AG04449 (cell line): ENCODE measurements at regions not wholly inside any gene's neighbourhood (a gene's known extent, or its start where the extent isn't known, plus 50 kb on each side); places are given as distances from the start of the nearest gene placed in this dataset.
"Not testable (repeated sequence)": the region's sequence is repeated elsewhere in the genome, so short reads cannot be mapped to it uniquely, and the experiment has no call there.

ENCODE experiments used
- CTCF ChIA-PET: fragments of 350-600 bp; formaldehyde crosslinking; extraction: SDS; loops from one replicate; lab custom pipeline; 2021; ENCODE audit warnings: antibody characterized with exemption; lab: Yijun Ruan, JAX
- POLR2A ChIA-PET: fragments of 400-600, 350-600 bp; formaldehyde crosslinking; extraction: SDS; loops from one replicate; lab custom pipeline; 2020; ENCODE audit warnings: antibody characterized with exemption, inconsistent platforms; lab: Yijun Ruan, JAX
- DNase-seq: peaks from one replicate; pipeline ENCODE4 v3.0.0-alpha.2; 2010; ENCODE audit warnings: low read depth, low spot score
- H3K4me3 ChIP-seq: 2 replicates; pipeline ENCODE4 v1.5.1; 2011; ENCODE audit warnings: low read depth, mild to moderate bottlenecking, control low read depth, low read length
- TF ChIP-seq, protein P1 (sequence below): IDR thresholded peaks from one replicate; pipeline ENCODE4 v1.5.1; 2011; ENCODE audit warnings: mild to moderate bottlenecking, moderate library complexity, low read length, control low read depth, inconsistent platforms; ENCODE audit not compliant: insufficient read depth; ENCODE audit errors: missing control alignments

DNA sequence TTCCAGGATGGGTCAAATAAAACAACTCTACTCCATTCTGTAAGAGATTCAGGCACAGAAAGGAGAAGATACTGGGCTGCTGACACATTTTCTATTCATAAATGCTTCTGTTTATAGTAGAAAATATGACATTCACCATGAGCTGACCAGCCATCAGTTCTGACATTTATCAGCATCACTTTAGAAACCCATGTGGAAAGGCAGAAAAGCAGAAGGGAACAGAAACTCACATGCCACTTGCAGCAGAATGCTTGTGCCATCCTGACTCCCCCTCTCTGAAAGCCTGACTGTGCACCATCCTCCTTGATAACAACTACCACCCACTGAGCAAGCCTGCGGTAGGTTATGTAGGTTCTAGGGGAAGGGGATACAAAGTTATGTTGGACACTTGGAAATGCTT lies 527.7 kb downstream of the TTLL7 start:
- H3K4me3 ChIP-seq, POLR2A ChIA-PET, CTCF ChIA-PET, DNase-seq: not testable (repeated sequence)

DNA sequence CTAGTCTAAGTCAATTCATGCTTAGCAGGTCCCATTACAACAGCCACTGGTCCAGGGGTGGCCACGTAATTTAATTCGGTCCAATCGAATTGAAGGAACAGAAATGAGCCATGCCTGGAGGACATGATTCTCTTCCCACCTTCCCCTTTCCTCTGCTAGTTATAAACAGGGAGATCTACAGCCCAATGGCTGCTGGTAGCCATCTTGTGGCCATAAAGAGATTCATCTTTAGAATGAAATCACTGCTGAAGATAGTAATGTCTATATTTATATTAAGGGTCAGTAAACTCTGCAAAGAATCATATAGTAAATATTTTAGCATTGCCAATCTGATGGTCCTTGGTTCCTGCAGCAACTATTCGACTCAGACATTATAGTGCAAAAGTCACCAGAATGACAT lies 530.6 kb downstream of the TTLL7 start:
- DNase-seq, H3K4me3 ChIP-seq, CTCF ChIA-PET, POLR2A ChIA-PET: not testable (repeated sequence)

DNA sequence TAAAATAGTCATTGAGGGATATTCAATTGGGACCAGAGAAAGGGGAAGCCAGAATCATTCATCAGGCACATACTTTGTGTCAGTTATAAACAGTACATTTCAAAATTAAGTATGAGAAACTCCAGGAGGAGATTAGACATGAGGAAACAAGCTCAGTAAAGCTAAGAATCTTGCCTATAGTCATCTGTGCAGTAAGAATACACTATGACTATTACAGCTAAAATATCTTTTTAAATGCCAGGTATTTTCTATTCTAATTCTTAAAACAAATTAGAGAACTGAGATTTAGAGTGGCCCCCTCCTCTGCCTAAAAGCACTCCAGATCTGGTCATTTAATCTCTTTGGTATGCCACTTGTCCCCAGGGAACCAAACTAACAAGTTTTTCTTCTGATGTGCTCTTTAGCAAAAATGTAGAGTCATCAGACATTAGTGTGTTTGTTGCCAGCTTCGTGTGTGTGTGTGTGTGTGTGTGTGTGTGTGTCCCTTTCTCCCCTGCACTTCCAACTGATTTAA lies 541.1 kb downstream of the TTLL7 start:
- POLR2A ChIA-PET, H3K4me3 ChIP-seq, CTCF ChIA-PET, DNase-seq: not testable (repeated sequence)

DNA sequence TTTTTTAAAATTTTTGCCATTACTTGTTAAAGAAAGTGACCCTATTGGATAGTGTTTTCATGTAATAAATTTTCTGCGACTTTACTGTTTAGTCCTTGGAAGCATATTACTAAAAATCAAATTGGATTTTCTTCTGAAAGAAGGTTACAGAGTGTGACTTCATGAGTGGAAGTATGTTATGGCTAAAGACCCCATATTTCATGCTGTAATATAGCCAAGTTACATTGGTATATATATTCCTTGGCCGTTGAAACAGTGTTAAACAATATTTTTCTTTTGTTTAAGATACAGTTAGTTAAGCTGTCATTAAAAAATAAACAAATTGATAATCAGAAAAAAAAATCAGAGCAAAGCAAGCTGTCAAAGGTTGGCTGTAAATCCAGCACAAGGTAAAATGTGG lies 541.7 kb downstream of the TTLL7 start:
- DNase-seq, H3K4me3 ChIP-seq, CTCF ChIA-PET, POLR2A ChIA-PET: not testable (repeated sequence)

DNA sequence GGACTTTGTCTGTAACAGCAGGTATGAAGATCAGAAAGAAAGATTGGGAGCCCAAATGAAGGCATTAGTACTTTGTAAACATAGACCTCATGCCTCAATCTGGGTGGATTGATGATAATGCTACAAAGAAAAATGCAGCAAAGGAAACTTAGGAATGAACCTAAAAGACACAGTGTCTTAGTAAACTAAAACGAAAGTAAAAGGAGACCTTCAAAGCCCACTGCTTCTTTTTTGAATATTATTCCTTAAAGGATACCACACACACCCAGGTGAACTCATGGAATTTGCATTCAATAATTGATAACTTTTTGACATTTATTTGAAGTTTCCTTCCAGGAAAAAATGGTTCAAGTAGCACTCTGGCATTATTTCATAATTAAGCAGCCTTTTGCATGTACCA lies 543.2 kb downstream of the TTLL7 start:
- CTCF ChIA-PET, DNase-seq, POLR2A ChIA-PET, H3K4me3 ChIP-seq: not testable (repeated sequence)

DNA sequence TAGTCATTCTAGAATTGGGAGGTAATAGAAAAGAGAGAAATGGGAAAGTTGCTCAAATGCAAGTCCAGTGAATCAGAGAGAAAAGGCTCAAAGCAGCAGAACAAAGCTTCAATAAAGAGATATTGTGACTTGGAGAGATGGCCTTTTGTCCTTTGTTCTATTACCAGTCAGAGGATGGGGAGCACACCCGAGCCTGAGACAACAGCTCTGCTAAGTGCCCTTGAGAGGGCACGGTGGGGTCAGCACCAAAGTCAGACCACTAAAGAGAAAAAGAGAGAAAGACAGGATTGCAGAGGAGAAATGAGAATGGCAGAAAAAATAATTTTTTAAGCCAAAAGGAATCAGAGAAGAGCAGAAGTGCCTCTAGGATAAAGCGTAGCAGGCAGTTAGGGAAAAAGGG lies 553.1 kb downstream of the TTLL7 start:
- H3K4me3 ChIP-seq, POLR2A ChIA-PET: not testable (repeated sequence)

DNA sequence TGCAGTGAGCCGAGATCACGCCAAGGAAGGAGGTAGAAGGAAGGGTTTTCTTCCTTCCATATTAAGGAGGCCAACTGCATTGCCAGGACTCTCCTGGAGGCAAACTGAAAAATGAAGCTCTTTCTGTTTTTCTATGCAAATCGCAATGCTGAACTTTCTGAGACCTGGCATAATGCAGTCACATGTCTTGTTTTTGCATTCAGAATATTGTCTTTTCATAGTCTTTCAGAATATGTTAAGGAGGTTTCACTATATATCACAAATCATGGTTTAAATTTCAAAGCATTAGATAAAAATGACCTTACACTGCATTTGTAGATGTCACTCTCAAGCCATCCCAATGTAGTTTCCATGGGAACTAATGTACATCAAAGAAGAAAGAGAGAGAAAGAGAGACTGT lies 556.5 kb downstream of the TTLL7 start:
- POLR2A ChIA-PET, DNase-seq, CTCF ChIA-PET, H3K4me3 ChIP-seq: not testable (repeated sequence)

More for the DNA sequence above, 553.1 kb downstream of the TTLL7 start:
- CTCF ChIA-PET, DNase-seq: not testable (repeated sequence)

DNA sequence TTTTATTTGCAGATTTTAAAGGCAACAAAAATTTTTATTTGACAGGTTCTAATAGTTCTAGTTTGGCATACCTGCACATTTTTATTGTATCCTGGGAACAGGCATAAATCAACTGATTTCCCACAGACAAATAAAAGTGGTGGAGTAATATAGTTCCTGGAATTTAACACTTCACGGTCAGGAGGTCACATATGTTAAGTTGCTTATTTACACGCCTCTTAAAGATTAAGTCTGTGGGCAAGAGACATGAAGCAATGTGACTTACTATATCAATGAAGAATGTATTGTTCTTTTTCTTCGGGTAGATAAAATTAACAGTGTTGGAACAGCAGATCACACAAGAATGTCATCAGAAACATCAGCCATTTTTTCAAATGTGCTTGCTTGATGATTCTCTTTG lies 558.3 kb downstream of the TTLL7 start:
- CTCF ChIA-PET, H3K4me3 ChIP-seq, DNase-seq, POLR2A ChIA-PET: not testable (repeated sequence)

DNA sequence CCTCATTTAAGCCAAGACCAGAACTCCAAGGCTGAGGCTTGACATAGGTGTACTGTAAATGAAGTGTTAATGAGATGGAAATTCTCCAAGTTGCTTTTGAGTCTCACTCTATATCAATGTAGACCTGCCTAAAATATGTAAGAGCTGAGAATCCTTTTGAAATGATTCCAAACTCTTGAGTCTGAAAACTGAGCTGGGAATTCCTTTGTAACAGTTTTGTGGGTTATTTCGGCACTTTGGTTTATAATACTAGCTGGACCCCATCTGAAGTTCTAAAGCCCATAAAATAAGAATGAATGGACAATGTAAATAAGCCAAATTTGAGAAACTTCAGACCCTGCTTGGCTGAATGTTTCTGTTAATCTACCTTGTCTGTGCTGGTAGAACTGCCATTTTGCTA lies 558.9 kb downstream of the TTLL7 start:
- CTCF ChIA-PET, H3K4me3 ChIP-seq, POLR2A ChIA-PET, DNase-seq: not testable (repeated sequence)

DNA sequence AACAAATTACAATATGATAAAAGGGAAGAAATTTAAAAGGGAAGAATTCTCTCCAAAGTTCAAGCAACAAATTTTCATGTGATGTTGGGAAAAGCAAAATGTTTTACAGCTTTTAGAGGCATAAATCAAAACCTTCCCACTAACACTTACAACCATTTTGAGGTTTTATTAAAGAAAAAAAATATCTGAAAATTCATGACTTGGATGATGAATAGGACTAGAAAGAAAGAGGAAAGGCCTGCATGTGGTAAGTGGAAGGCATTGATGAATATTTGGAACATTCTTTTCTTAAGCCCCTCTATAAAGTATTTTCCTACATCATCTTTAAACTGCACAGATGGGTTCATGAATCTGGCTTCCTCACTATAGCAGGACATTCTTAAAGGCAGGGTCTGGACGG lies 560.6 kb downstream of the TTLL7 start:
- H3K4me3 ChIP-seq, CTCF ChIA-PET, POLR2A ChIA-PET, DNase-seq: not testable (repeated sequence)

DNA sequence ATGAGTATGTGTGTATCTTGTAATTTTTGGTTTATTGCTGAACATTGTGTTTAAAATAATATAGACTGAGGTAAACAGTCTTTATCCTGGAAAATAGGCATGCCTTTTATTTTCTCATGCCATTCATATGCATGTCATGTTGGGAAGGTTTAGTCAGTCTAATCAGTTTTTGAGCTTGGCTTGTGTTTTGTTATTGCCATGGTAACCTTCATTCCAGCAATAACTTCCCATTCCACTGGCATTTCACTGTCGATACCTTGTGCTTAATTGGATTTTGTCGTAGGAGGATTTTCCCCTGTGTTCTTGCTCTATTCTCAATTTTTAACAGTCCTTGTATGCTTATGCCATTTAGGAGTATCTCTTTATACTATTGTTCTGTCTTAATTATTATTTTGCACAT lies 563.6 kb downstream of the TTLL7 start:
- POLR2A ChIA-PET, CTCF ChIA-PET, DNase-seq, H3K4me3 ChIP-seq: not testable (repeated sequence)

DNA sequence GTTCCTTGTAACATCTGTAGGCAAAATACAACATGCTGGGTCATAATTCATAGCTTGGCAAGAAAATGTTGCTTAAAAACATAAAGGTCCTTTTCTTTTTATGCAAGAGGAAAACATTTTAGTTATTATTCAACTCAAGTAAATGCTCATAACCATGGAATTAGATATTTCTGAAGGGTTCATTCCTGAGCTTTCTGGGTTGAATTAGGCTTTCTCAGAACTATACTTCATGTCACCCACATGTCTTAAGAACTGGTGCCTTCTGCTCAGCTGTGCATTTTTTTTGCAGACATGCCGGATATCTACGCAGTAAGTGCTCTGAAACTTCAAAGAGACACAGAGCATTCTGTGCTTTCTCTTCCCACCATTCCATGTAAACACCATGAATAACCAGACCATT lies 571.4 kb downstream of the TTLL7 start:
- POLR2A ChIA-PET, H3K4me3 ChIP-seq, CTCF ChIA-PET, DNase-seq: not testable (repeated sequence)

DNA sequence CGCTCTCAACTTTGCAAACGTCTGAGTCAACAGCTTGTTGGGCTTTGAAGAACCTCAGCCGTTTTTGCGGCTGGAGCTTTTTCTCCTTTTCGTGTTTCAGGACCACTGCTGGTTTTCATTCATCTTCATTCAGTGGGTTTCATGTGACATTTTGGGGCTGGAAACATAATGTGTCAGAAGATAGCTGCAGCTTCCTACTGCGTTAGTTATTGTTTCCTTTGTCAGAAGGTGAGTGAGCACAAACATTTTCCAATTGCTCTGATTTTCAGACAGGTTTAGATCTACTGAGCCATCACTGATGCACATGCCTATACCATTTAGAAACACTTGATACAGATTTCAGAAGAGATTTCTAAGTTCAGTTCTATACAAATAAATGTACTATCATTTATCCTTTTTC lies 575.5 kb downstream of the TTLL7 start:
- H3K4me3 ChIP-seq, CTCF ChIA-PET, POLR2A ChIA-PET, DNase-seq: not testable (repeated sequence)

DNA sequence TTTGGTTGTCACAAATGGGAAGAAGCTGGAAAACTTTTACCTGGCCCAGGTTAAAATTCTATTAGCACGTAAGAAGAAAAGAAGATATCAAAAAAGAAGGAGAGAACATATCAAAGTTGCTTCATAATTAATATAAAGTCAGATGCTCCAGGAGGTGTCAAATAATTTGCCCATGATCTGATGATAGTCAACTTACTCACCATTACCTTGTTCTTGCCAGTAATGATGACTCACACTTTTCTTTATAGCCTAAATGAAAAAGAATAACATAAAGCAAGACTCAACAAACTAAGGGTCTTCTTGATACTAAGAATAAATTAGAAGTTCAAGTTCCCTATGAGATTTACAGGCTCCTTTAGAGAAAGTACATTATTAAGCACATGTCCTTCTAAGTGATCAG lies 580.4 kb downstream of the TTLL7 start:
- DNase-seq = no peak
- POLR2A ChIA-PET = no interaction called here
- no peak overlapping the region for H3K4me3 ChIP-seq
- TF ChIP-seq, protein P1, sequence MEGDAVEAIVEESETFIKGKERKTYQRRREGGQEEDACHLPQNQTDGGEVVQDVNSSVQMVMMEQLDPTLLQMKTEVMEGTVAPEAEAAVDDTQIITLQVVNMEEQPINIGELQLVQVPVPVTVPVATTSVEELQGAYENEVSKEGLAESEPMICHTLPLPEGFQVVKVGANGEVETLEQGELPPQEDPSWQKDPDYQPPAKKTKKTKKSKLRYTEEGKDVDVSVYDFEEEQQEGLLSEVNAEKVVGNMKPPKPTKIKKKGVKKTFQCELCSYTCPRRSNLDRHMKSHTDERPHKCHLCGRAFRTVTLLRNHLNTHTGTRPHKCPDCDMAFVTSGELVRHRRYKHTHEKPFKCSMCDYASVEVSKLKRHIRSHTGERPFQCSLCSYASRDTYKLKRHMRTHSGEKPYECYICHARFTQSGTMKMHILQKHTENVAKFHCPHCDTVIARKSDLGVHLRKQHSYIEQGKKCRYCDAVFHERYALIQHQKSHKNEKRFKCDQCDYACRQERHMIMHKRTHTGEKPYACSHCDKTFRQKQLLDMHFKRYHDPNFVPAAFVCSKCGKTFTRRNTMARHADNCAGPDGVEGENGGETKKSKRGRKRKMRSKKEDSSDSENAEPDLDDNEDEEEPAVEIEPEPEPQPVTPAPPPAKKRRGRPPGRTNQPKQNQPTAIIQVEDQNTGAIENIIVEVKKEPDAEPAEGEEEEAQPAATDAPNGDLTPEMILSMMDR = no peak
- CTCF ChIA-PET = no interaction called here

DNA sequence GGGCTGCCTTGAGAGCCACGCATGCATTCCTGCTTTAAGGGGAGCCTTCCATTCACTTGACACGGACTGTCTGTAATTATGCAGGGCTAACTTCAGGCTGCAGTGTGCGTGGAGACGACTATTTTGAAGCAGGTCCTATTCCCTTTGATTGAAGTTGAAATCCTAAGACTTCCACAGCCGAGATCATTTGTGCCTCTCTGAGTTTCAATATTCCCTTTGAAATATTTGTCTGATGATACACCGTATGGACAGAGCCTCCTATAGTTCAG lies 585.2 kb downstream of the TTLL7 start:
- CTCF ChIA-PET, DNase-seq, POLR2A ChIA-PET: not testable (repeated sequence)

DNA sequence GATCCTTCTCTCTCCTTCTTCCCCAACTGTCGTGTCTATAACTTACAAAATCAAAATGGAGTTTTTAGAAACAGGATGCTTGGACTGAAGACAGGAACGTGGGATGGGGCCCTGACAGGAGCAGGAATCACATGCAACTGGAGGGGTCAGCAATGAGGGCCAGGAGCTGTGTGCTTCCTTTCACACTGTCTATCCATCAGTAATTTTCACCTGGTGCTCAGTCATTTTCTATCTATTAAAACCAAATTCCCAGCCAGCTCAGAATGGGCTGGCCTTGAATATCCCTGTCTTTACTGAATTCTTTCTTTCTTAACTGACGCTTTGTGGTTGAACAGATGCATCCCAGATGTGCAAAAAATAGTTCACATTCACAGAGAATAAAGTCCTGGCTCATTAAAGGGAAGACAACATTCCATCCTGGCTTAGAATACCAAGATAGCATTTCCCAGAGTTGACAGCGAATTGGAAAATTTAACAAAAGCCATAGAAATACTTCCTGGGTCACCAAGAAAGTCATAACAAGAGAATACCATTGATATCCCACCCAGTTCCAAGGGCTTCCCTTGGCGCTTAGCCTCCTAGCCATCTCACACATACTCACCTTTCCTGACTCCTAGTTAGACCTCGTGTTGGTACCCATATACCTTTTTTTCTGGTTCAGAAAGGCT lies 588.1 kb downstream of the TTLL7 start:
- CTCF ChIA-PET, DNase-seq, POLR2A ChIA-PET, H3K4me3 ChIP-seq: not testable (repeated sequence)

More for the DNA sequence above, 585.2 kb downstream of the TTLL7 start:
- H3K4me3 ChIP-seq = not testable (repeated sequence)
